ENCODE measurements at regions not wholly inside any gene's neighbourhood (a gene's known extent, or its start where the extent isn't known, plus 50 kb on each side); places are given as distances from the start of the nearest gene placed in this dataset.

DNA sequence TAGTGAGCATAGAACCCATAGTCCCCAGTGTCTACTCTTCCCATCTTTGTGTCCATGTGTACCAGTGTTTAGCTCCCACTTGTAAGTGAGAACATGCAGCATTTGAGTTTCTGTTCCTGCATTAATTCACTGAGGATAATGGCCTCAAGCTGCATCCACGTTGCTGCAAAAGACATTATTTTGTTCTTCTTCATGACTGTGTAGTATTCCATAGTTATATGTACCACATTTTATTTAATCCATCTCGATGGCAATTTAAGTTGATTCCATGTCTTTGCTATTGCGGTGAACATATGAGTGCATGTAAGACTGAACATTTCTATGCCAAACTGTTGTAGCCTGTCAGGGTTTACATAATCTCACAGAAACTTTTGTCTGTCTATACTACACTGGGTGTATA lies 237.2 kb downstream of the IPO8 start:
- TF ChIP-seq POLR2AphosphoS5 (IDR thresholded peaks at IDR 0.05) (no peak), POLR2A (IDR thresholded peaks at IDR 0.05) (no peak)
- TF ChIP-seq, protein P1, sequence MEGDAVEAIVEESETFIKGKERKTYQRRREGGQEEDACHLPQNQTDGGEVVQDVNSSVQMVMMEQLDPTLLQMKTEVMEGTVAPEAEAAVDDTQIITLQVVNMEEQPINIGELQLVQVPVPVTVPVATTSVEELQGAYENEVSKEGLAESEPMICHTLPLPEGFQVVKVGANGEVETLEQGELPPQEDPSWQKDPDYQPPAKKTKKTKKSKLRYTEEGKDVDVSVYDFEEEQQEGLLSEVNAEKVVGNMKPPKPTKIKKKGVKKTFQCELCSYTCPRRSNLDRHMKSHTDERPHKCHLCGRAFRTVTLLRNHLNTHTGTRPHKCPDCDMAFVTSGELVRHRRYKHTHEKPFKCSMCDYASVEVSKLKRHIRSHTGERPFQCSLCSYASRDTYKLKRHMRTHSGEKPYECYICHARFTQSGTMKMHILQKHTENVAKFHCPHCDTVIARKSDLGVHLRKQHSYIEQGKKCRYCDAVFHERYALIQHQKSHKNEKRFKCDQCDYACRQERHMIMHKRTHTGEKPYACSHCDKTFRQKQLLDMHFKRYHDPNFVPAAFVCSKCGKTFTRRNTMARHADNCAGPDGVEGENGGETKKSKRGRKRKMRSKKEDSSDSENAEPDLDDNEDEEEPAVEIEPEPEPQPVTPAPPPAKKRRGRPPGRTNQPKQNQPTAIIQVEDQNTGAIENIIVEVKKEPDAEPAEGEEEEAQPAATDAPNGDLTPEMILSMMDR (IDR thresholded peaks at IDR 0.05): no peak

Data from breast epithelium (tissue), 3 donors.